OCI-LY1 (cell line): ENCODE measurements at regions not wholly inside any gene's neighbourhood (a gene's known extent, or its start where the extent isn't known, plus 50 kb on each side); places are given as distances from the start of the nearest gene placed in this dataset.

Experiments
- CTCF ChIP-seq: fragments of 200-600 bp; sonication (generic), shearing (Covaris generic); IDR thresholded peaks from 2 replicates; pipeline ENCODE4 v1.5.1; 2017; ENCODE audit warnings: mild to moderate bottlenecking, antibody characterized with exemption, low read length, moderate library complexity, mixed read lengths
- EZH2 ChIP-seq: fragments of 200-600 bp; sonication (generic), shearing (Covaris generic); IDR thresholded peaks from 2 replicates; pipeline ENCODE4 v1.8.0; 2017; ENCODE audit warnings: borderline replicate concordance, mixed run types, mild to moderate bottlenecking, antibody characterized with exemption, low read length, moderate library complexity, mixed read lengths

DNA sequence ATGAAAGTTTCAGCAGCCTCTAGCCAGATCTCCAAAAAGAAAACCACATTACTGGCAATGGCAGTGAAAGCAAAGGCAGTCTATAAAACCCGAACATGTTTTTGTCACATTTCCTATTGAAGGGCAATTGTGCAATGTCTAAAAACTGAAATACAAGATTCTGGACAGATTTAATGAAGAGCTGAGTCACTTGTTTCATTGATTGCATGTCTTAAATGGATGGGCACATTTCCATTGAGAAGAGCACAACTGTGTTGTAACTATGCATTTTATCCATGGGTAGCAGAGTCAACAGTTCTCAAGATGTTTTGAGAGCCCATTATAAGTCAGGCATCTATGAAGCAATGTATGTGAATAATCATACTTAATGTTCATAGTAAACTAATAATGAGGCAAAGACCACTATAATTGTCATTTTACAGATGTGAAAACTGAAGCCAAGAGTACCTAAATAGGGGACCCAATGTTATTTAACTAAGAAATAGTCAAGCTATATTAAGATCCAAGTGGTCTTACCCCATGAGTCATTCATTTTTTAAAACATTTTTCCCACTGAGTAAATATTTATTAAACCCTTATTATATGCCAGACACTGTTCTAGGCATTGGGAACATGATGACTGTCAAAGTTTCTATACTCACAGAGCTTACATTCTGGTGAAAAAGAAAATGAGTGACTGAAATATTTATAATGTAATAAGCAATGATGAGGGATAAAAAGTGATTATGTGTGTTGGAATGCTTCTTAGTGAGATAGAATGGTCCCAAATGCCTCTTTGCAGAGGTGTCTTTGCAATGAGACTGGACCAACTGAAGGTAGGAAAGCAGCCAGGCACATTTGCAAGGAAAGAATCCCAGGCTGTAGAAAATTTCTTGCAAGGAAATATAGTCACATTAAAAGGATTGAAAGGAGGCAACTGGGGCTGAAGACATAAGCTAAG is 818.9 kb upstream of the ACVR2A start:
- TF ChIP-seq CTCF (no peak), EZH2 (no peak)
